ENCODE measurements at regions not wholly inside any gene's neighbourhood (a gene's known extent, or its start where the extent isn't known, plus 50 kb on each side); places are given as distances from the start of the nearest gene placed in this dataset.

- TF ChIP-seq CTCF (IDR thresholded peaks at IDR 0.05), result no peak
- no peak for TF ChIP-seq EP300 (IDR thresholded peaks at IDR 0.05; ENCODE audit: borderline replicate concordance in 1 of 2, low read depth in 1 of 2, low read length in 1 of 2)
- TF ChIP-seq REST (IDR thresholded peaks at IDR 0.05; ENCODE audit: low read depth, low read length), result no peak
- TF ChIP-seq POLR2AphosphoS5 (IDR thresholded peaks at IDR 0.05; ENCODE audit: low read depth, low read length), result no peak
- no peak for TF ChIP-seq USF2 (IDR thresholded peaks at IDR 0.05; ENCODE audit: borderline replicate concordance, low read depth, low read length)
- no peak for TF ChIP-seq YY1 (IDR thresholded peaks at IDR 0.05; ENCODE audit: low read depth)
- TF ChIP-seq ELF1 (IDR thresholded peaks at IDR 0.05), result no peak
- TF ChIP-seq GATA2 (CRISPR knock-in tag; IDR thresholded peaks at IDR 0.05), result no peak
- TF ChIP-seq USF1 (IDR thresholded peaks at IDR 0.05; ENCODE audit: borderline replicate concordance, low read depth), result no peak
- TF ChIP-seq RAD21 (IDR thresholded peaks at IDR 0.05; ENCODE audit: low read length), result no peak
- no peak for TF ChIP-seq JUND (IDR thresholded peaks at IDR 0.05)
These were observed 217.8 kb upstream of the NXPH2 start for GRCh38 chr2:138997856-138998517.

Measured in SK-N-SH (cell line).